Common myeloid progenitor, CD34-positive (primary cell): ENCODE measurements at regions not wholly inside any gene's neighbourhood (a gene's known extent, or its start where the extent isn't known, plus 50 kb on each side); places are given as distances from the start of the nearest gene placed in this dataset.

Source experiments
- CTCF ChIA-PET: fragments of 350-600 bp; sonication (Branson Sonifier 250); formaldehyde crosslinking; loops from one replicate; lab custom pipeline; 2021; ENCODE audit warnings: antibody characterized with exemption; lab: Charles Lee
- POLR2A ChIA-PET: fragments of 350-600 bp; sonication (Branson Sonifier 250); formaldehyde crosslinking; loops from one replicate; lab custom pipeline; 2021; ENCODE audit warnings: antibody characterized with exemption; lab: Charles Lee
- DNase-seq, 3 donors: peaks; one replicate each; pipeline versions ENCODE4 v3.0.0 to v3.0.0-alpha.2; 2013
- H3K27ac ChIP-seq, 2 experiments: 1 replicate in 1 of 2; 2 replicates in 1 of 2; pipeline ENCODE4 v1.7.0; 2013; ENCODE audit warnings: inconsistent platforms in 2 of 2, low read length in 2 of 2, mild to moderate bottlenecking in 2 of 2, low read depth in 1 of 2, moderate library complexity in 1 of 2; ENCODE audit not compliant: severe bottlenecking in 2 of 2, insufficient read depth in 1 of 2, poor library complexity in 1 of 2
- H3K27me3 ChIP-seq, 5 experiments: replicated peaks in 2 of 5; 1 replicate in 3 of 5; 2 replicates in 2 of 5; pipeline versions ENCODE4 v1.6.1 to v1.7.0; 2013; ENCODE audit warnings: low read length in 4 of 5, mild to moderate bottlenecking in 2 of 5, moderate library complexity in 2 of 5, inconsistent platforms in 1 of 5; ENCODE audit not compliant: insufficient read depth in 5 of 5, control insufficient read depth in 4 of 5
- H3K36me3 ChIP-seq, 4 experiments: 1 replicate in 2 of 4; 2 replicates in 2 of 4; pipeline versions ENCODE4 v1.6.1 to v1.7.0; 2013; ENCODE audit warnings: low read length in 3 of 4, control low read depth in 1 of 4, mild to moderate bottlenecking in 1 of 4; ENCODE audit not compliant: control insufficient read depth in 4 of 4, insufficient read depth in 4 of 4
- H3K4me1 ChIP-seq, 4 experiments: 1 replicate in 3 of 4; 2 replicates in 1 of 4; pipeline versions ENCODE4 v1.6.1 to v1.7.1; 2013; ENCODE audit warnings: low read length in 3 of 4, mild to moderate bottlenecking in 3 of 4, control low read depth in 1 of 4, inconsistent platforms in 1 of 4, moderate library complexity in 1 of 4; ENCODE audit not compliant: control insufficient read depth in 4 of 4, insufficient read depth in 4 of 4; ENCODE audit errors: control extremely low read depth in 1 of 4
- H3K4me3 ChIP-seq, 7 experiments: 1 replicate in 4 of 7; 2 replicates in 3 of 7; pipeline versions ENCODE4 v1.5.1 to v1.7.0; 2013; ENCODE audit warnings: mild to moderate bottlenecking in 7 of 7, low read length in 6 of 7, moderate library complexity in 6 of 7, inconsistent platforms in 2 of 7, low read depth in 2 of 7, control low read depth in 1 of 7; ENCODE audit not compliant: insufficient read depth in 4 of 7, control insufficient read depth in 1 of 7; ENCODE audit errors: extremely low read depth in 1 of 7
- H3K9me3 ChIP-seq, 5 experiments: 1 replicate in 4 of 5; 2 replicates in 1 of 5; pipeline versions ENCODE4 v1.6.1 to v1.7.1; 2013; ENCODE audit warnings: low read length in 4 of 5, mild to moderate bottlenecking in 2 of 5, inconsistent platforms in 1 of 5, low read depth in 1 of 5, moderate library complexity in 1 of 5; ENCODE audit not compliant: control insufficient read depth in 4 of 5, insufficient read depth in 2 of 5; ENCODE audit errors: control extremely low read depth in 1 of 5
- WGBS: methylation state at CpG from one replicate; pipeline ENCODE4 v1.1.5; 2013; ENCODE audit not compliant: insufficient coverage; 5-methylcytosine and 5-hydroxymethylcytosine counted together

- WGBS, result no CpG with 5 or more reads among the region's 1 CpG
- DNase-seq, result no peak
- H3K4me3 ChIP-seq, result no peak overlapping the region
- H3K9me3 ChIP-seq, result peaks cover 0 to 3% (median 0%) of the 10 kb centered on the region in 5 experiments
- H3K4me1 ChIP-seq, result peaks cover 0 to 6% (median 4%) of the 10 kb centered on the region in 4 experiments
- CTCF ChIA-PET, result no interaction called here
- H3K27ac ChIP-seq, result no peak overlapping the region
- POLR2A ChIA-PET, result no interaction called here
- no peaks in the 10 kb centered on the region for H3K27me3 ChIP-seq
- no peaks in the 10 kb centered on the region for H3K36me3 ChIP-seq
These were observed 707.0 kb upstream of the NRSN1 start for GRCh38 chr6:23419046-23419445.

GRCh38 chr6:23420659-23421350 is 705.2 kb upstream of the NRSN1 start:
- Histone ChIP-seq H3K27ac (no peak overlapping the region), H3K27me3 (no peaks in the 10 kb centered on the region), H3K9me3 (peaks cover 0 to 3% (median 0%) of the 10 kb centered on the region in 5 experiments), H3K4me3 (no peak overlapping the region), H3K4me1 (no peaks in the 10 kb centered on the region), H3K36me3 (no peaks in the 10 kb centered on the region)
- DNase-seq, result no peak
- WGBS, result 97% methylated on average over 3 of the region's 4 CpGs
- POLR2A ChIA-PET, result no interaction called here
- CTCF ChIA-PET, result interaction anchor here (1.0 kb wide), 1 partner anchor 11 kb away, joined by 3 read pairs; no protein-coding TSS in a partner anchor

- H3K27me3 ChIP-seq, result no peaks in the 10 kb centered on the region
- POLR2A ChIA-PET, result no interaction called here
- peaks cover 0 to 3% (median 0%) of the 10 kb centered on the region in 5 experiments for H3K9me3 ChIP-seq
- no peak overlapping the region for H3K27ac ChIP-seq
- H3K36me3 ChIP-seq, result no peaks in the 10 kb centered on the region
- H3K4me1 ChIP-seq, result no peaks in the 10 kb centered on the region
- CTCF ChIA-PET, result no interaction called here
- 90% methylated on average over 3 of the region's 3 CpGs for WGBS
- no peak for DNase-seq
- no peak overlapping the region for H3K4me3 ChIP-seq
These were observed 701.4 kb upstream of the NRSN1 start for GRCh38 chr6:23424584-23424983.

GRCh38 chr6:23435126-23435525 is 690.9 kb upstream of the NRSN1 start:
- ChIA-PET CTCF (no interaction called here), POLR2A (no interaction called here)
- no peak for DNase-seq
- H3K4me1 ChIP-seq, result peaks cover 0 to 2% (median 0%) of the 10 kb centered on the region in 4 experiments
- WGBS, result 100% methylated on average over 1 of the region's 2 CpGs
- no peaks in the 10 kb centered on the region for H3K36me3 ChIP-seq
- H3K9me3 ChIP-seq, result no peaks in the 10 kb centered on the region
- H3K27ac ChIP-seq, result no peak overlapping the region
- no peak overlapping the region for H3K4me3 ChIP-seq
- H3K27me3 ChIP-seq, result no peaks in the 10 kb centered on the region

GRCh38 chr6:23435798-23436197 is 690.2 kb upstream of the NRSN1 start:
- WGBS, result 90% methylated on average over 1 of the region's 1 CpG
- Histone ChIP-seq H3K36me3 (no peaks in the 10 kb centered on the region), H3K9me3 (no peaks in the 10 kb centered on the region), H3K4me3 (no peak overlapping the region), H3K4me1 (peaks cover 0 to 2% (median 0%) of the 10 kb centered on the region in 4 experiments), H3K27me3 (no peaks in the 10 kb centered on the region), H3K27ac (no peak overlapping the region)
- POLR2A ChIA-PET, result no interaction called here
- no peak for DNase-seq
- CTCF ChIA-PET, result no interaction called here

- Histone ChIP-seq H3K27ac (no peak overlapping the region), H3K36me3 (no peaks in the 10 kb centered on the region), H3K4me1 (no peaks in the 10 kb centered on the region), H3K4me3 (no peak overlapping the region), H3K27me3 (no peaks in the 10 kb centered on the region), H3K9me3 (no peaks in the 10 kb centered on the region)
- WGBS, result 88% methylated on average over 3 of the region's 3 CpGs
- DNase-seq, result no peak
- CTCF ChIA-PET, result no interaction called here
- POLR2A ChIA-PET, result no interaction called here
These were observed 684.1 kb upstream of the NRSN1 start for GRCh38 chr6:23441808-23442461.

- DNase-seq, result no peak
- ChIA-PET POLR2A (no interaction called here), CTCF (interaction anchor here (0.6 to 1.1 kb wide), 2 partner anchors 15 to 1212 kb away, joined by 3 read pairs; no protein-coding TSS in a partner anchor)
- no peaks in the 10 kb centered on the region for H3K4me1 ChIP-seq
- WGBS, result 100% methylated on average over 1 of the region's 5 CpGs
- no peaks in the 10 kb centered on the region for H3K36me3 ChIP-seq
- H3K9me3 ChIP-seq, result no peaks in the 10 kb centered on the region
- H3K27ac ChIP-seq, result no peak overlapping the region
- no peak overlapping the region for H3K4me3 ChIP-seq
- no peaks in the 10 kb centered on the region for H3K27me3 ChIP-seq
These were observed 680.8 kb upstream of the NRSN1 start for GRCh38 chr6:23445157-23445710.
